Mesendoderm (in vitro differentiated cells): ENCODE measurements at regions not wholly inside any gene's neighbourhood (a gene's known extent, or its start where the extent isn't known, plus 50 kb on each side); places are given as distances from the start of the nearest gene placed in this dataset.

Experiments
- DNase-seq: peaks from one replicate; pipeline ENCODE4 v3.0.0; 2013
- H2AK5ac ChIP-seq: 2 replicates; pipeline ENCODE4 v1.6.1; 2013; ENCODE audit warnings: low read length, inconsistent platforms
- H2BK120ac ChIP-seq: 2 replicates; pipeline ENCODE4 v1.6.1; 2013; ENCODE audit warnings: low read depth, mild to moderate bottlenecking, low read length, moderate library complexity, mixed read lengths
- H2BK15ac ChIP-seq: replicated peaks from 2 replicates; pipeline ENCODE4 v1.6.1; 2013; ENCODE audit warnings: low read depth, mild to moderate bottlenecking, moderate library complexity
- H2BK5ac ChIP-seq: 2 replicates; pipeline ENCODE4 v1.6.1; 2013; ENCODE audit warnings: low read length, inconsistent platforms
- H3K18ac ChIP-seq: 2 replicates; pipeline ENCODE4 v1.6.1; 2013; ENCODE audit warnings: mild to moderate bottlenecking, low read length, mixed read lengths
- H3K23ac ChIP-seq: one replicate; pipeline ENCODE4 v1.6.1; 2013; ENCODE audit warnings: low read length
- H3K27ac ChIP-seq: 2 replicates; pipeline ENCODE4 v1.5.1; 2013; ENCODE audit warnings: low read depth, mild to moderate bottlenecking, inconsistent platforms, low read length, moderate library complexity
- H3K27me3 ChIP-seq: 2 replicates; pipeline ENCODE4 v1.6.1; 2013; ENCODE audit warnings: low read length, control low read depth, mild to moderate bottlenecking, inconsistent platforms; ENCODE audit not compliant: insufficient read depth, poor library complexity
- H3K36me3 ChIP-seq: 2 replicates; pipeline ENCODE4 v1.6.1; 2013; ENCODE audit warnings: low read length, inconsistent platforms; ENCODE audit not compliant: control insufficient read depth, insufficient read depth
- H3K4ac ChIP-seq: one replicate; pipeline ENCODE4 v1.6.1; 2013; ENCODE audit warnings: low read depth, mild to moderate bottlenecking, low read length, moderate library complexity
- H3K4me1 ChIP-seq: 2 replicates; pipeline ENCODE4 v1.6.1; 2013; ENCODE audit warnings: low read depth, low read length, inconsistent platforms; ENCODE audit not compliant: control insufficient read depth
- H3K4me2 ChIP-seq: 2 replicates; pipeline ENCODE4 v1.6.1; 2013; ENCODE audit warnings: low read length
- H3K4me3 ChIP-seq: 2 replicates; pipeline ENCODE4 v1.5.1; 2013; ENCODE audit warnings: mild to moderate bottlenecking, low read length
- H3K56ac ChIP-seq: one replicate; pipeline ENCODE4 v1.6.1; 2013; ENCODE audit warnings: low read length
- H3K79me1 ChIP-seq: 2 replicates; pipeline ENCODE4 v1.6.1; 2013; ENCODE audit warnings: low read length, inconsistent platforms
- H3K79me2 ChIP-seq: 2 replicates; pipeline ENCODE4 v1.6.1; 2013; ENCODE audit warnings: mild to moderate bottlenecking, low read length; ENCODE audit not compliant: control insufficient read depth, insufficient read depth
- H3K9ac ChIP-seq: 2 replicates; pipeline ENCODE4 v1.6.1; 2013; ENCODE audit warnings: low read length, inconsistent platforms
- H4K5ac ChIP-seq: one replicate; pipeline ENCODE4 v1.6.1; 2013; ENCODE audit warnings: low read length
- H4K8ac ChIP-seq: one replicate; pipeline ENCODE4 v1.6.1; 2013; ENCODE audit warnings: low read depth, mild to moderate bottlenecking, control low read depth, low read length, moderate library complexity
- WGBS: extraction: QIAGEN DNeasy Blood & Tissue Kit; methylation state at CpG from one replicate; pipeline ENCODE4 v1.1.7; 2013; ENCODE audit warnings: low lambda C conversion rate, missing lambda C conversion rate; ENCODE audit not compliant: insufficient coverage; ENCODE audit errors: extremely low coverage; 5-methylcytosine and 5-hydroxymethylcytosine counted together

DNA sequence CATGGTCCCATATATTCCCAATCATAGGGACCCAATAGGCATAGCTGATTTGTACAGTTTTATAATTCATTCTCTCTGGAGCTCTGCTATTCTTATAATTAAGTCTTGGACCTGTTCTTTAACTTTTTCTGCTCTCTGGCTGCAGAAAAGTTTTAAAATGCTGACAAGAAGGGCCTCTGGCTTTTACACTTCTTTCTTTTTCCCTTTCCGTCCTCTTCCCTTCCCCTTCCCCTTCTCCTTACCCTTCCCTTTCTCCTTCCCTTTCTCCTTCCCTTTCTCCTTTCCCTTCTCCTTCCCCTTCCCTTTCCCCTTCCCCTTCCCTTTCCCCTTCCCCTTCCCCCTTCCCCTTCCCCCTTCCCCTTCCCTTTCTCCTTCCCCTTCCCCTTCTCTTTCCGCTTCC, 101.3 kb upstream of the TPK1 start:
- no peak overlapping the region for H3K4me2 ChIP-seq
- no peak overlapping the region for H2BK5ac ChIP-seq
- no peaks in the 10 kb centered on the region for H3K27me3 ChIP-seq
- no peak overlapping the region for H3K9ac ChIP-seq
- H3K18ac ChIP-seq: no peak overlapping the region
- DNase-seq: no peak
- H3K36me3 ChIP-seq: no peaks in the 10 kb centered on the region
- no peak overlapping the region for H3K4ac ChIP-seq
- H2BK15ac ChIP-seq: no peak overlapping the region
- H3K56ac ChIP-seq: no peak overlapping the region
- H3K79me1 ChIP-seq: no peaks in the 10 kb centered on the region
- H3K23ac ChIP-seq: no peak overlapping the region
- H2BK120ac ChIP-seq: no peak overlapping the region
- no peak overlapping the region for H4K8ac ChIP-seq
- no peak overlapping the region for H4K5ac ChIP-seq
- H2AK5ac ChIP-seq: no peak overlapping the region
- H3K4me1 ChIP-seq: no peaks in the 10 kb centered on the region
- no peak overlapping the region for H3K27ac ChIP-seq
- no CpG with 5 or more reads among the region's 2 CpGs for WGBS
- H3K79me2 ChIP-seq: no peaks in the 10 kb centered on the region
- H3K4me3 ChIP-seq: no peak overlapping the region

DNA sequence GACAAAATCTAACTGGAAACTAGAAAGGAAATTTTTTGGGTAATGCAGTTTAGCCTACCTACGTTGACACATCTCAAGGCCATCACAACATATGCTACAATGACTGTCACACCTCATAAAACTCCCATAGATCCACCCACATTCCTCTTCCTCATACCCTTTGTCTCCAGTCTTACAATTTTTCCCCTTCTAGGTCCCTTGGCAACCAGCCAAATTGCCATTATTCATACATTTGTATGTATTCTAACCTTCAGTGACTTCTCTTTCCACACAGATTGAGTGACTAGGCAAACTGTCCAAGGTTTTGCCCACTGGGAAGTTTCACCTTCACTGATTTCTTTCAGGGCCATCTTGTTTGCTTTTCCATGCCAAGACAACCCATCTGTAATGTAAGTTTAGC, 100.5 kb upstream of the TPK1 start:
- no peak overlapping the region for H3K4me3 ChIP-seq
- H3K4me2 ChIP-seq: no peak overlapping the region
- H3K9ac ChIP-seq: no peak overlapping the region
- no peak overlapping the region for H2BK5ac ChIP-seq
- H3K23ac ChIP-seq: no peak overlapping the region
- no peak overlapping the region for H3K4ac ChIP-seq
- H2BK120ac ChIP-seq: no peak overlapping the region
- no peaks in the 10 kb centered on the region for H3K27me3 ChIP-seq
- H4K5ac ChIP-seq: no peak overlapping the region
- H3K4me1 ChIP-seq: no peaks in the 10 kb centered on the region
- no peak overlapping the region for H2BK15ac ChIP-seq
- no peaks in the 10 kb centered on the region for H3K79me1 ChIP-seq
- H3K56ac ChIP-seq: no peak overlapping the region
- no CpG with 5 or more reads among the region's 1 CpG for WGBS
- no peaks in the 10 kb centered on the region for H3K36me3 ChIP-seq
- H2AK5ac ChIP-seq: no peak overlapping the region
- no peak overlapping the region for H3K18ac ChIP-seq
- DNase-seq: no peak
- H3K79me2 ChIP-seq: no peaks in the 10 kb centered on the region
- no peak overlapping the region for H4K8ac ChIP-seq
- no peak overlapping the region for H3K27ac ChIP-seq

DNA sequence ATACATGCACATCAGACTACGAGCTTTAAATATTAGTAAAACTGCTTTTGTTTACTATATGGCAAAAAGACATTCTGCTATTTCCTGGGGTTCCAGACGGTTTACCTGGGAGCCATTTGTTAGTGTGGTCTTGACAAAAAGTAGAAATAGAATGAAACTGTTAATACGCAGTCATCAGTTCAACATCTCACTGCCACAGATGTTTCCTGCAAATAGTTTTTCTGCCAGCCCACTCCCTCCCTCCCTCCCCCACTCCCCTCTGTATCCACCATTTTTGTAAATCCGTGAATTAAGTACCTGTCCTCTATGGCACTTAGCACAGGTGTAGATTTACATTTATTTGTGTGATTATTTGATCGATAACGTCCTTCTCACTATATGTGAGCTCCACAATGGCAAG, 74.6 kb upstream of the TPK1 start:
- no CpG with 5 or more reads among the region's 6 CpGs for WGBS
- no peak overlapping the region for H3K4me3 ChIP-seq
- no peak overlapping the region for H3K4ac ChIP-seq
- H3K27me3 ChIP-seq: no peaks in the 10 kb centered on the region
- H2BK120ac ChIP-seq: no peak overlapping the region
- peaks cover 2% of the 10 kb centered on the region for H3K4me1 ChIP-seq
- no peaks in the 10 kb centered on the region for H3K36me3 ChIP-seq
- no peak for DNase-seq
- no peak overlapping the region for H3K23ac ChIP-seq
- H3K18ac ChIP-seq: no peak overlapping the region
- no peak overlapping the region for H2BK5ac ChIP-seq
- no peak overlapping the region for H4K5ac ChIP-seq
- H3K79me1 ChIP-seq: no peaks in the 10 kb centered on the region
- H4K8ac ChIP-seq: no peak overlapping the region
- no peaks in the 10 kb centered on the region for H3K79me2 ChIP-seq
- H3K4me2 ChIP-seq: no peak overlapping the region
- H2BK15ac ChIP-seq: no peak overlapping the region
- H3K27ac ChIP-seq: no peak overlapping the region
- no peak overlapping the region for H3K9ac ChIP-seq
- no peak overlapping the region for H2AK5ac ChIP-seq
- H3K56ac ChIP-seq: no peak overlapping the region

DNA sequence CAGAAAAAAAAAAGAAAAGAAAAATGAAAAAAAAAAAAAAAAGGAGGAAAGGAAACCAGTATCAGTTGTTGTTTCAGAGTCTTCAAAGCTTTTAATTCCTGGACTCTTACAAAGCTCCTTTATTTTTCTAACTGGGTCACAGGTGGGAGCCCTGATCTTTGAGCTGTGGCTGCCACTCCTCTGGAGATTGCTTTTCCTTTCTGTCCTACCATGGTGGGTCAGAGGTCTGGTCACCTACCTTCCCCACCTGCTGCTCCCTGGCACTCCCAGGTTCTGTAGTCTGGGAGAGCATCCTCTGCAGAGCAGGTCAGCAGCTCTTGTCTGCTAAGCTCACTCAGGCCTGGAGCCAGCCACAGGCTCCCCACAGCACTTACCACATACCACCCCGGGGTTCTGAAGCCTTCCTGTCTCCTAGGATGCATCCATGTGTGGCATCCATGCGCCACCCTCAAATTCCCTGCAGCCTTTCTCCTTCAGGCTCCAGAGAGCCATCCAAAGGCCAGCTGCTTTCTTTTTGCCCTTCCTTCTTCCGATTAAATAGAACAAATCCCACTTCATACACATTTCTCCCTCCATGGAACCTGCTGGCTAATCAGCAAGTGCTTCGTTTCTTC, 73.2 kb upstream of the TPK1 start:
- WGBS: no CpG with 5 or more reads among the region's 4 CpGs
- no peak overlapping the region for H2BK15ac ChIP-seq
- H3K18ac ChIP-seq: no peak overlapping the region
- H3K79me2 ChIP-seq: no peaks in the 10 kb centered on the region
- no peak overlapping the region for H2AK5ac ChIP-seq
- H3K9ac ChIP-seq: no peak overlapping the region
- H3K4me2 ChIP-seq: no peak overlapping the region
- H3K56ac ChIP-seq: no peak overlapping the region
- H3K27me3 ChIP-seq: no peaks in the 10 kb centered on the region
- H3K4me3 ChIP-seq: no peak overlapping the region
- H3K4ac ChIP-seq: no peak overlapping the region
- no peak overlapping the region for H2BK5ac ChIP-seq
- peaks cover 2% of the 10 kb centered on the region for H3K4me1 ChIP-seq
- no peak overlapping the region for H3K23ac ChIP-seq
- no peak overlapping the region for H4K5ac ChIP-seq
- no peak for DNase-seq
- no peak overlapping the region for H3K27ac ChIP-seq
- H2BK120ac ChIP-seq: no peak overlapping the region
- no peaks in the 10 kb centered on the region for H3K79me1 ChIP-seq
- no peaks in the 10 kb centered on the region for H3K36me3 ChIP-seq
- no peak overlapping the region for H4K8ac ChIP-seq

DNA sequence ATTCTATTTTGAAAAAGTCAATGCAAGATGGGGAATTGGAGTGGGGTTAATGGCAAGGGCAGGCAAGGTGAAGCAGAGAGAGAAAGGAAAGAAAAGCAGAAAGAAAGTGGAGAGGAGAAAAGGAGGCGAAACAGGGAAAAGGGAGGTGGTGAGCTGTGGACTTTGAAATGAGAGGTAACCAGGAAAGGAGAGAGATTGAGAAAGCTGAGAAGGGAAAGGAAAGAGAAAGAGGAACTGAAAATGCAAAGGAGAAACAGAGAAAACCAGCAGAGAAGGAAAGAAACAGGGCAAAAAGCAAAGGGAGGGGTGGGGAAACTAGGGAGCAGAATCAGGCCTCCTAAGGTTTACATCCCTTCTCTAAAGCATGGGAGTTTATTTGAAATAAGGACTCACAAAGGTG, 72.5 kb upstream of the TPK1 start:
- Histone ChIP-seq H4K5ac (no peak overlapping the region), H3K36me3 (no peaks in the 10 kb centered on the region), H3K4me2 (no peak overlapping the region), H3K18ac (no peak overlapping the region), H2BK120ac (no peak overlapping the region), H3K4ac (no peak overlapping the region), H3K23ac (no peak overlapping the region), H2BK15ac (no peak overlapping the region), H2AK5ac (no peak overlapping the region), H3K9ac (no peak overlapping the region), H3K27ac (no peak overlapping the region), H3K4me3 (no peak overlapping the region), H3K27me3 (no peaks in the 10 kb centered on the region), H3K79me1 (no peaks in the 10 kb centered on the region), H3K79me2 (no peaks in the 10 kb centered on the region), H2BK5ac (no peak overlapping the region), H3K4me1 (peaks cover 2% of the 10 kb centered on the region), H4K8ac (no peak overlapping the region), H3K56ac (no peak overlapping the region)
- WGBS: no CpG with 5 or more reads among the region's 1 CpG
- no peak for DNase-seq

DNA sequence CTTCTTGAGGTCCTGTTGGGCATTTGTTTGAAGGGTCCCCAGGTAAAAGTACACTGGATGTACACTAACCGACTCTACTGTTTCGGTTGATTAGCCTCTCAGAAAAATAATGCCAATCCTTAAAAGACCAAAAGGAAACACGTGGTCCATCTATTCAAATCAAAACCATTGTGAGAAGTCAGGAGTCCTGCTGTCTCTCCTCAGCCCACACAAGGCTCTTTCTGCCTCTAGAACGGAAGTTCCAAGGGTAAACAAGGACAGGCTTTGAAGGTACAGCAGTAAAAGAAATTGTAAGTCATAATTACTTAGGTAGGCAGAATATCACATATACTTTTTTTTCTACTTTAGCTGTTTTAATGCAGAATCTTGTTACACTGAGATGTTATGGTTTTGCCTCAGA, 71.7 kb upstream of the TPK1 start:
- H3K27ac ChIP-seq: no peak overlapping the region
- H3K4me2 ChIP-seq: no peak overlapping the region
- H3K79me2 ChIP-seq: no peaks in the 10 kb centered on the region
- no peak overlapping the region for H4K5ac ChIP-seq
- no peak overlapping the region for H2AK5ac ChIP-seq
- H3K56ac ChIP-seq: no peak overlapping the region
- H3K27me3 ChIP-seq: no peaks in the 10 kb centered on the region
- H3K4me1 ChIP-seq: peaks cover 4% of the 10 kb centered on the region
- no peak overlapping the region for H2BK120ac ChIP-seq
- no peak for DNase-seq
- no peak overlapping the region for H3K18ac ChIP-seq
- H3K4ac ChIP-seq: no peak overlapping the region
- H2BK5ac ChIP-seq: no peak overlapping the region
- H3K79me1 ChIP-seq: no peaks in the 10 kb centered on the region
- no CpG with 5 or more reads among the region's 4 CpGs for WGBS
- H3K9ac ChIP-seq: no peak overlapping the region
- no peaks in the 10 kb centered on the region for H3K36me3 ChIP-seq
- no peak overlapping the region for H4K8ac ChIP-seq
- no peak overlapping the region for H3K23ac ChIP-seq
- H3K4me3 ChIP-seq: no peak overlapping the region
- H2BK15ac ChIP-seq: no peak overlapping the region
